MM.1S (cell line): ENCODE measurements at regions not wholly inside any gene's neighbourhood (a gene's known extent, or its start where the extent isn't known, plus 50 kb on each side); places are given as distances from the start of the nearest gene placed in this dataset.

ENCODE experiments used
- DNase-seq: peaks from one replicate; pipeline ENCODE4 v3.0.0-alpha.2; 2015
- H2AFZ ChIP-seq: fragments of 300-600 bp; sonication (generic); 2 replicates; pipeline ENCODE4 v1.6.0; 2016; ENCODE audit warnings: antibody characterized with exemption, low read length
- H3F3A ChIP-seq: fragments of 300-600 bp; sonication (generic); 2 replicates; pipeline ENCODE4 v1.6.1; 2016; ENCODE audit warnings: mild to moderate bottlenecking, antibody characterized with exemption, low read length, moderate library complexity, mixed read lengths; ENCODE audit not compliant: insufficient read depth
- H3K27ac ChIP-seq: fragments of 300-600 bp; sonication (generic); 2 replicates; pipeline ENCODE4 v1.5.1; 2016; ENCODE audit warnings: mild to moderate bottlenecking, low read length
- H3K27me3 ChIP-seq: fragments of 300-600 bp; sonication (generic); replicated peaks from 2 replicates; pipeline ENCODE4 v1.6.0; 2016; ENCODE audit warnings: low read length; ENCODE audit not compliant: insufficient read depth
- H3K36me3 ChIP-seq: fragments of 300-600 bp; sonication (generic); replicated peaks from 2 replicates; pipeline ENCODE4 v1.6.1; 2016; ENCODE audit warnings: mild to moderate bottlenecking, low read length, mixed read lengths; ENCODE audit not compliant: insufficient read depth
- H3K4me1 ChIP-seq: fragments of 300-600 bp; sonication (generic); 2 replicates; pipeline ENCODE4 v1.6.1; 2016; ENCODE audit warnings: low read length, mixed read lengths
- H3K4me2 ChIP-seq: fragments of 300-600 bp; sonication (generic); 2 replicates; pipeline ENCODE4 v1.6.0; 2016; ENCODE audit warnings: low read depth, low read length
- H3K4me3 ChIP-seq: fragments of 300-600 bp; sonication (generic); 2 replicates; pipeline ENCODE4 v1.5.1; 2016; ENCODE audit warnings: low read length, mixed read lengths
- H3K79me2 ChIP-seq: fragments of 300-600 bp; sonication (generic); 2 replicates; pipeline ENCODE4 v1.6.1; 2016; ENCODE audit warnings: mixed run types, low read length, mixed read lengths
- H3K9ac ChIP-seq: fragments of 300-600 bp; sonication (generic); 2 replicates; pipeline ENCODE4 v1.6.1; 2016; ENCODE audit warnings: low read length, mixed read lengths
- H3K9me2 ChIP-seq: fragments of 300-600 bp; sonication (generic); replicated peaks from 2 replicates; pipeline ENCODE4 v1.6.1; 2016; ENCODE audit warnings: mild to moderate bottlenecking, low read length, mixed read lengths; ENCODE audit not compliant: insufficient read depth
- H3K9me3 ChIP-seq: fragments of 300-600 bp; sonication (generic); replicated peaks from 2 replicates; pipeline ENCODE4 v1.6.1; 2016; ENCODE audit warnings: mild to moderate bottlenecking, low read length, mixed read lengths; ENCODE audit not compliant: insufficient read depth
- H4K20me1 ChIP-seq: fragments of 300-600 bp; sonication (generic); 2 replicates; pipeline ENCODE4 v1.6.1; 2016; ENCODE audit warnings: mild to moderate bottlenecking, low read length, moderate library complexity, mixed read lengths; ENCODE audit not compliant: insufficient read depth
- EZH2 ChIP-seq: fragments of 300-600 bp; sonication (generic); optimal IDR thresholded peaks from 2 replicates; pipeline ENCODE3; 2017; ENCODE audit warnings: low read depth, mild to moderate bottlenecking, antibody characterized with exemption, low read length, mixed read lengths
- EZH2phosphoT487 ChIP-seq: fragments of 300-600 bp; sonication (generic); IDR thresholded peaks from 2 replicates; pipeline ENCODE4 v1.6.1; 2018; ENCODE audit warnings: antibody characterized with exemption, low read length
- TF ChIP-seq, protein P1 (sequence below): fragments of 300-600 bp; sonication (generic); IDR thresholded peaks from 2 replicates; pipeline ENCODE4 v1.5.1; 2016; ENCODE audit warnings: antibody characterized with exemption, low read length, mixed read lengths

DNA sequence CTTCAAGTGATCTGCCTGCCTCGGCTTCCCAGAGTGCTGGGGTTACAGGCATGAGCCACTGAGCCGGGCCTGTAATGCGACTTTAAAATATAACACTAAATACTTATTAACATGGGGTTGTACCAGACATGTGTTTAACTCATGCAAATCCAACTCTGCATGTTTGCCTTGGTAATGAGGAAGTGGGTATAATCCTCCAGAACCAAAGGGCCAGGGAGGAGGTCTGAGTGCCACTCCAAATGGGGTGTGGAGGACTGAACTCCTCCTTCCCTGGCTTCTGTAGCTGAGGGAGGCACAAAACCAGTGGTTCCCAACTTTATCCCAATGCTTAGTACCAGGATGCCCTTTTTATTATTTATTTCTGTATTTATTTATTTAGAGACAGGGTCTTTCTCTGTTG, 61.6 kb upstream of the MED13L start:
- no peak for DNase-seq
- no peak overlapping the region for H3K4me3 ChIP-seq
- no peaks in the 10 kb centered on the region for H4K20me1 ChIP-seq
- H3K79me2 ChIP-seq: no peaks in the 10 kb centered on the region
- no peaks in the 10 kb centered on the region for H3K9me2 ChIP-seq
- H3K27ac ChIP-seq: no peak overlapping the region
- H3K9ac ChIP-seq: no peak overlapping the region
- no peaks in the 10 kb centered on the region for H3K4me1 ChIP-seq
- H3K27me3 ChIP-seq: no peaks in the 10 kb centered on the region
- H3K9me3 ChIP-seq: no peaks in the 10 kb centered on the region
- no peaks in the 10 kb centered on the region for H3K36me3 ChIP-seq
- TF ChIP-seq, protein P1, sequence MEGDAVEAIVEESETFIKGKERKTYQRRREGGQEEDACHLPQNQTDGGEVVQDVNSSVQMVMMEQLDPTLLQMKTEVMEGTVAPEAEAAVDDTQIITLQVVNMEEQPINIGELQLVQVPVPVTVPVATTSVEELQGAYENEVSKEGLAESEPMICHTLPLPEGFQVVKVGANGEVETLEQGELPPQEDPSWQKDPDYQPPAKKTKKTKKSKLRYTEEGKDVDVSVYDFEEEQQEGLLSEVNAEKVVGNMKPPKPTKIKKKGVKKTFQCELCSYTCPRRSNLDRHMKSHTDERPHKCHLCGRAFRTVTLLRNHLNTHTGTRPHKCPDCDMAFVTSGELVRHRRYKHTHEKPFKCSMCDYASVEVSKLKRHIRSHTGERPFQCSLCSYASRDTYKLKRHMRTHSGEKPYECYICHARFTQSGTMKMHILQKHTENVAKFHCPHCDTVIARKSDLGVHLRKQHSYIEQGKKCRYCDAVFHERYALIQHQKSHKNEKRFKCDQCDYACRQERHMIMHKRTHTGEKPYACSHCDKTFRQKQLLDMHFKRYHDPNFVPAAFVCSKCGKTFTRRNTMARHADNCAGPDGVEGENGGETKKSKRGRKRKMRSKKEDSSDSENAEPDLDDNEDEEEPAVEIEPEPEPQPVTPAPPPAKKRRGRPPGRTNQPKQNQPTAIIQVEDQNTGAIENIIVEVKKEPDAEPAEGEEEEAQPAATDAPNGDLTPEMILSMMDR: no peak
- no peak for TF ChIP-seq EZH2phosphoT487
- no peak for TF ChIP-seq EZH2
- H3K4me2 ChIP-seq: no peak overlapping the region
- H2AFZ ChIP-seq: no peak overlapping the region
- no peaks in the 10 kb centered on the region for H3F3A ChIP-seq

DNA sequence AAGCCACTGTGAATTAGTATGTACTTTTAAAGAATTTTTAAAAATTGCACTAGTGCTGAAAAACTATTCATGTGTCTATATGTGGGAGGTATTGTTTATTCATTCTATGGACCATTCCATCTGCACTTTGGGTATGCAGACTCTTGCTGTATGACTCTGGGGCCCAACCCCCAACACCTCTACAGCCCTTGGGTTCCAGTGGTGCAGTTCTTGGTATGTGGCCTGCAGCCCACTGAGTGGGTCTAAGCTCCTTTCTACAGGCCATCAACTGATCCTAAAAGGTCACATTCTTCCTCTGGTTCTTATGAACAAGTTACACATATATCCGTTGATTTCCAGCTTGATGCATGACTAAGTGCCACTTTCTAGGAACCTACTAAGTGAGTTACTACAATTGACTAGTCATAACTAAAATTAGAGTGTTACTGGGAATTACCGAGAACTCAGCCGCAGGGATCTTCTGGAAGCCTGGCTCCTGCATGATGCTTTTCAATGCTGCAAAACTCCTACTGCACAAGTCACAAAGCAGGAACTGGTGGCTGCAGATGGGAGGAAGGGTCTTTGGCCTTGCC, 62.4 kb upstream of the MED13L start:
- no peak overlapping the region for H2AFZ ChIP-seq
- H3K9me2 ChIP-seq: no peaks in the 10 kb centered on the region
- H3K36me3 ChIP-seq: no peaks in the 10 kb centered on the region
- no peak overlapping the region for H3K27ac ChIP-seq
- H3F3A ChIP-seq: no peaks in the 10 kb centered on the region
- TF ChIP-seq, protein P1: no peak
- TF ChIP-seq EZH2phosphoT487: no peak
- no peak for TF ChIP-seq EZH2
- no peaks in the 10 kb centered on the region for H3K9me3 ChIP-seq
- H3K79me2 ChIP-seq: no peaks in the 10 kb centered on the region
- no peaks in the 10 kb centered on the region for H3K4me1 ChIP-seq
- H3K27me3 ChIP-seq: no peaks in the 10 kb centered on the region
- no peak overlapping the region for H3K4me2 ChIP-seq
- no peak overlapping the region for H3K9ac ChIP-seq
- H4K20me1 ChIP-seq: no peaks in the 10 kb centered on the region
- no peak overlapping the region for H3K4me3 ChIP-seq
- no peak for DNase-seq

DNA sequence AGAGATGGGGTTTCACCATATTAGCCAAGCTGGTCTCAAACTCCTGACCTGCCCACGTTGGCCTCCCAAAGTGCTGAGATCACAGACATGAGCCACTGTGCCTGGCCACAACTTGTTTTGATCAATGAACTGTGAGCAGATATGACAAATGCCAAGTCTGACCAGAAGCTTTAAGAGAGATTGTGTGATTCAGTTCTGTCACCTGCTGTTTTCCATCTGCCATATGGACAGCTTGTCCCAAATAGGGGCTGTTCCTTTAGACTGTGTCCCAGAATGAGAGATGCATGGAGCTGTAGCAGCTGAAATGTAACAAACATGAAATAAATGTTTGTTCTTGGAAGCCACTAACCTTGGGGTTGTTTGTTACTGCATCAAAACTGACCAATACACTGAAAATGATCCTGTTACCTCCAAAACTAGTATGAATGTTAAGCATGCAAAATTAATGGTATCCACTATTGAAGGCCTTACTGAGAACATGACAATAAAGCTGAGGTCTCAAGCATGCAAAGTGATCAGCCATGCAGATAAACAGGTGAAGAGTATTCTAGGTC, 65.9 kb upstream of the MED13L start:
- no peak overlapping the region for H3K4me2 ChIP-seq
- H3K9me3 ChIP-seq: no peaks in the 10 kb centered on the region
- no peaks in the 10 kb centered on the region for H4K20me1 ChIP-seq
- H3K27me3 ChIP-seq: no peaks in the 10 kb centered on the region
- no peak overlapping the region for H3K4me3 ChIP-seq
- H2AFZ ChIP-seq: no peak overlapping the region
- no peaks in the 10 kb centered on the region for H3K9me2 ChIP-seq
- no peaks in the 10 kb centered on the region for H3K79me2 ChIP-seq
- no peak for TF ChIP-seq EZH2
- TF ChIP-seq EZH2phosphoT487: no peak
- TF ChIP-seq, protein P1: no peak
- no peak overlapping the region for H3K27ac ChIP-seq
- no peaks in the 10 kb centered on the region for H3K36me3 ChIP-seq
- H3K9ac ChIP-seq: no peak overlapping the region
- peaks cover 2% of the 10 kb centered on the region for H3F3A ChIP-seq
- no peak for DNase-seq
- H3K4me1 ChIP-seq: peaks cover 3% of the 10 kb centered on the region; the same call in 1 of the 2 replicates
